ENCODE measurements at regions not wholly inside any gene's neighbourhood (a gene's known extent, or its start where the extent isn't known, plus 50 kb on each side); places are given as distances from the start of the nearest gene placed in this dataset.

GRCh38 chr10:60728056-60728455 lies 50.2 kb upstream of the CDK1 start:
- no peak for DNase-seq
- in situ Hi-C loops (cut with HindIII; ENCODE audit: low pct_ligation_motif_present, low sequenced_read_pairs): no loop called here
- no peak overlapping the region for H3K4me3 ChIP-seq (ENCODE audit: low read depth, low read length)
- no peak overlapping the region for H3K27ac ChIP-seq
- TF ChIP-seq CTCF (IDR thresholded peaks at IDR 0.05; ENCODE audit: low read depth, low read length, missing control alignments): no peak
- H3K27me3 ChIP-seq (replicated peaks): no peaks in the 10 kb centered on the region
- no peaks in the 10 kb centered on the region for H3K36me3 ChIP-seq (replicated peaks)

- in situ Hi-C loops (cut with HindIII; ENCODE audit: low pct_ligation_motif_present, low sequenced_read_pairs): no loop called here
- Histone ChIP-seq H3K27ac (no peak overlapping the region), H3K27me3 (replicated peaks) (no peaks in the 10 kb centered on the region), H3K36me3 (replicated peaks) (no peaks in the 10 kb centered on the region), H3K4me3 (ENCODE audit: low read depth, low read length) (no peak overlapping the region)
- no peak for TF ChIP-seq CTCF (IDR thresholded peaks at IDR 0.05; ENCODE audit: low read depth, low read length, missing control alignments)
- no peak for DNase-seq
These were observed 52.0 kb upstream of the CDK1 start for GRCh38 chr10:60726257-60726656.

- no peak overlapping the region for H3K27ac ChIP-seq
These were observed 55.7 kb upstream of the CDK1 start for GRCh38 chr10:60722623-60723022.

GRCh38 chr10:60719721-60720120 lies 58.6 kb upstream of the CDK1 start:
- no peak for DNase-seq
- Histone ChIP-seq H3K36me3 (replicated peaks) (no peaks in the 10 kb centered on the region), H3K27ac (no peak overlapping the region), H3K27me3 (replicated peaks) (no peaks in the 10 kb centered on the region), H3K4me3 (ENCODE audit: low read depth, low read length) (no peak overlapping the region)
- in situ Hi-C loops (cut with HindIII; ENCODE audit: low pct_ligation_motif_present, low sequenced_read_pairs): no loop called here
- no peak for TF ChIP-seq CTCF (IDR thresholded peaks at IDR 0.05; ENCODE audit: low read depth, low read length, missing control alignments)

More at GRCh38 chr10:60722623-60723022, 55.7 kb upstream of the CDK1 start:
- no peak for TF ChIP-seq CTCF (IDR thresholded peaks at IDR 0.05; ENCODE audit: low read depth, low read length, missing control alignments)
- no peaks in the 10 kb centered on the region for H3K36me3 ChIP-seq (replicated peaks)
- no peak for DNase-seq
- in situ Hi-C loops (cut with HindIII; ENCODE audit: low pct_ligation_motif_present, low sequenced_read_pairs): no loop called here
- no peaks in the 10 kb centered on the region for H3K27me3 ChIP-seq (replicated peaks)
- H3K4me3 ChIP-seq (ENCODE audit: low read depth, low read length): no peak overlapping the region

GRCh38 chr10:60718886-60719285 lies 59.4 kb upstream of the CDK1 start:
- DNase-seq: no peak
- Histone ChIP-seq H3K27me3 (replicated peaks) (no peaks in the 10 kb centered on the region), H3K36me3 (replicated peaks) (no peaks in the 10 kb centered on the region), H3K27ac (no peak overlapping the region), H3K4me3 (ENCODE audit: low read depth, low read length) (no peak overlapping the region)
- TF ChIP-seq CTCF (IDR thresholded peaks at IDR 0.05; ENCODE audit: low read depth, low read length, missing control alignments): no peak
- in situ Hi-C loops (cut with HindIII; ENCODE audit: low pct_ligation_motif_present, low sequenced_read_pairs): no loop called here

GRCh38 chr10:60717852-60718251 lies 60.4 kb upstream of the CDK1 start:
- DNase-seq: no peak
- H3K27me3 ChIP-seq (replicated peaks): no peaks in the 10 kb centered on the region
- H3K4me3 ChIP-seq (ENCODE audit: low read depth, low read length): no peak overlapping the region
- no peak overlapping the region for H3K27ac ChIP-seq
- in situ Hi-C loops (cut with HindIII; ENCODE audit: low pct_ligation_motif_present, low sequenced_read_pairs): no loop called here
- H3K36me3 ChIP-seq (replicated peaks): no peaks in the 10 kb centered on the region
- no peak for TF ChIP-seq CTCF (IDR thresholded peaks at IDR 0.05; ENCODE audit: low read depth, low read length, missing control alignments)

Measured in brain microvascular endothelial cell (primary cell).